Suprapubic skin (tissue), 4 donors: ENCODE measurements at regions not wholly inside any gene's neighbourhood (a gene's known extent, or its start where the extent isn't known, plus 50 kb on each side); places are given as distances from the start of the nearest gene placed in this dataset.

Experiments
- EP300 ChIP-seq: sonication (generic); formaldehyde crosslinking; IDR thresholded peaks from one replicate; pipeline ENCODE4 v1.6.1; 2017; ENCODE audit warnings: antibody characterized with exemption
- POLR2A ChIP-seq, 2 donors: fragments of 450-650 bp; IDR thresholded peaks; one replicate each; pipeline ENCODE4 v1.6.1; 2017; ENCODE audit warnings: antibody characterized with exemption in 2 of 2, mild to moderate bottlenecking in 2 of 2, moderate library complexity in 2 of 2
- POLR2AphosphoS5 ChIP-seq, 3 donors: sonication (generic); formaldehyde crosslinking; IDR thresholded peaks; one replicate each; pipeline ENCODE4 v1.6.1; 2017; ENCODE audit warnings: antibody characterized with exemption in 3 of 3
- TF ChIP-seq, protein P1 (sequence below), 2 donors: fragments of 200-600 bp in 1 of 2; fragments of 450-650 bp in 1 of 2; sonication (generic) in 1 of 2; IDR thresholded peaks; one replicate each; pipeline ENCODE4 v1.5.1; 2016 to 2019; ENCODE audit warnings: antibody characterized with exemption in 2 of 2, mild to moderate bottlenecking in 1 of 2, moderate library complexity in 1 of 2

DNA sequence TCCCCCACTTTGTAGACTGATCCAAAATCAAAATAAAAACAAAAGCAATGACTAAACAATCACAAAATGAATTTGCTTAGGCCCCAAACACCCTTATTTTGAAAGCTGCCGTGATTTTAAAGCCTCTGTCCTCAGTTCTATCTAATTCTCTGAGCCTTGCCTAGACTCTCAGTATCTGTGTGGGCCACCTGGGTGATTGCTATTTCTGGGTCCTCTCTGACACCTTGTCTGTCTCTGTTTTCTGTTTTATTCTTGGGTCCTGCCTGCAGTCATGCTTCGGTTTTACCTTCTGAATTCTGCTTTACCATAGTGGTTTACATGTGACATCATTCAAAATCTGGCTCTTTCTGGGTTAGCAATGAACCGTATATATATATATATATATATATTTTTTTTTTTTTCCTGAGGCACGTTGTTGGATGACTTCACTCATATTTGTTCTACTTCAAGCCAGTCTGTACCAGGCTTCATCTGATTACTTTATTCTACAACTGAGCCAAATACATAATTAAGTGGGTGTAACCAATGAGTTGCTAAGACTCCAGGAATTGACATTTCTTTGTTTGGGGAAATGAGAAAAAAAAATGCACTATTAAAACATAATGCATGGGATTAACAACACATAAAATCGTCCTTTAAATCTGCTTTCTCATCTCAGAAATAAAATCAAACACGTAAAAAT lies 710.7 kb upstream of the SLIT2 start:
- TF ChIP-seq, protein P1, sequence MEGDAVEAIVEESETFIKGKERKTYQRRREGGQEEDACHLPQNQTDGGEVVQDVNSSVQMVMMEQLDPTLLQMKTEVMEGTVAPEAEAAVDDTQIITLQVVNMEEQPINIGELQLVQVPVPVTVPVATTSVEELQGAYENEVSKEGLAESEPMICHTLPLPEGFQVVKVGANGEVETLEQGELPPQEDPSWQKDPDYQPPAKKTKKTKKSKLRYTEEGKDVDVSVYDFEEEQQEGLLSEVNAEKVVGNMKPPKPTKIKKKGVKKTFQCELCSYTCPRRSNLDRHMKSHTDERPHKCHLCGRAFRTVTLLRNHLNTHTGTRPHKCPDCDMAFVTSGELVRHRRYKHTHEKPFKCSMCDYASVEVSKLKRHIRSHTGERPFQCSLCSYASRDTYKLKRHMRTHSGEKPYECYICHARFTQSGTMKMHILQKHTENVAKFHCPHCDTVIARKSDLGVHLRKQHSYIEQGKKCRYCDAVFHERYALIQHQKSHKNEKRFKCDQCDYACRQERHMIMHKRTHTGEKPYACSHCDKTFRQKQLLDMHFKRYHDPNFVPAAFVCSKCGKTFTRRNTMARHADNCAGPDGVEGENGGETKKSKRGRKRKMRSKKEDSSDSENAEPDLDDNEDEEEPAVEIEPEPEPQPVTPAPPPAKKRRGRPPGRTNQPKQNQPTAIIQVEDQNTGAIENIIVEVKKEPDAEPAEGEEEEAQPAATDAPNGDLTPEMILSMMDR (IDR thresholded peaks at IDR 0.05): no peak
- TF ChIP-seq POLR2A (IDR thresholded peaks at IDR 0.05) (no peak), POLR2AphosphoS5 (IDR thresholded peaks at IDR 0.05) (no peak), EP300 (no peak)
